GM23338 (cell line): ENCODE measurements at regions not wholly inside any gene's neighbourhood (a gene's known extent, or its start where the extent isn't known, plus 50 kb on each side); places are given as distances from the start of the nearest gene placed in this dataset.

ENCODE experiments used
- ATAC-seq: fragments of 200-7000 bp; cut with Tn5 transposase; 3 replicates; pipeline ENCODE4 v1.9.1; 2020
- DNase-seq: peaks from one replicate; pipeline ENCODE4 v3.0.0-alpha.2; 2015; ENCODE audit warnings: low spot score
- H2AFZ ChIP-seq: fragments of 200-600 bp; sonication (generic); 2 replicates; pipeline ENCODE4 v1.8.0; 2016; ENCODE audit warnings: antibody characterized with exemption, mild to moderate bottlenecking, moderate library complexity
- H3F3A ChIP-seq: fragments of 200-600 bp; sonication (generic); replicated peaks from 2 replicates; pipeline ENCODE4 v1.8.0; 2017; ENCODE audit warnings: antibody characterized with exemption, mixed run types, low read depth
- H3K27ac ChIP-seq: fragments of 200-600 bp; sonication (generic); 2 replicates; pipeline ENCODE4 v1.6.1; 2016; ENCODE audit warnings: low read depth
- H3K27me3 ChIP-seq: fragments of 200-600 bp; sonication (generic); 2 replicates; pipeline ENCODE4 v1.8.0; 2016; ENCODE audit warnings: mild to moderate bottlenecking, mixed run types, moderate library complexity; ENCODE audit not compliant: insufficient read depth
- H3K36me3 ChIP-seq: fragments of 200-600 bp; sonication (generic); 2 replicates; pipeline ENCODE4 v1.8.0; 2016; ENCODE audit warnings: mild to moderate bottlenecking; ENCODE audit not compliant: insufficient read depth
- H3K4me1 ChIP-seq: fragments of 200-600 bp; sonication (generic); 2 replicates; pipeline ENCODE4 v1.8.0; 2016; ENCODE audit warnings: mild to moderate bottlenecking, moderate library complexity; ENCODE audit not compliant: insufficient read depth
- H3K4me2 ChIP-seq: fragments of 200-600 bp; sonication (generic); 2 replicates; pipeline ENCODE4 v1.7.1; 2017; ENCODE audit warnings: mixed run types
- H3K4me3 ChIP-seq: fragments of 200-600 bp; sonication (generic); 2 replicates; pipeline ENCODE4 v1.6.1; 2016; ENCODE audit warnings: mixed run types
- H3K79me2 ChIP-seq: fragments of 200-600 bp; sonication (generic); replicated peaks from 2 replicates; pipeline ENCODE4 v1.8.0; 2017; ENCODE audit warnings: mild to moderate bottlenecking; ENCODE audit not compliant: insufficient read depth
- H3K9me2 ChIP-seq: fragments of 200-600 bp; sonication (generic); 2 replicates; pipeline ENCODE4 v1.8.0; 2017; ENCODE audit not compliant: insufficient read depth
- H4K20me1 ChIP-seq: fragments of 200-600 bp; sonication (generic); replicated peaks from 2 replicates; pipeline ENCODE4 v1.8.0; 2017; ENCODE audit warnings: mild to moderate bottlenecking; ENCODE audit not compliant: insufficient read depth
- H3K27ac Mint-ChIP-seq: 2 replicates; pipeline ENCODE4 v1.8.0; 2020; ENCODE audit warnings: inconsistent platforms, mild to moderate bottlenecking, moderate library complexity, mixed read lengths
- H3K27me3 Mint-ChIP-seq: 3 replicates; pipeline ENCODE4 v1.8.0; 2022; ENCODE audit warnings: low read depth, mild to moderate bottlenecking, moderate library complexity, mixed read lengths, inconsistent platforms; ENCODE audit not compliant: insufficient read depth, poor library complexity
- H3K36me3 Mint-ChIP-seq: 3 replicates; pipeline ENCODE4 v1.8.0; 2021; ENCODE audit warnings: low read depth, mild to moderate bottlenecking, inconsistent platforms, moderate library complexity, mixed read lengths
- H3K4me1 Mint-ChIP-seq: 3 replicates; pipeline ENCODE4 v1.8.0; 2020; ENCODE audit warnings: mild to moderate bottlenecking, inconsistent platforms, mixed read lengths
- H3K4me3 Mint-ChIP-seq: 3 replicates; pipeline ENCODE4 v1.8.0; 2021; ENCODE audit warnings: moderate library complexity, mild to moderate bottlenecking, inconsistent platforms, mixed read lengths
- H3K9me3 Mint-ChIP-seq: 3 replicates; pipeline ENCODE4 v1.8.0; 2020; ENCODE audit warnings: moderate library complexity, mild to moderate bottlenecking, inconsistent platforms, mixed read lengths
- CREB1 ChIP-seq: fragments of 250-450 bp; sonication (Bioruptor Pico); IDR thresholded peaks from 2 replicates; pipeline ENCODE4 v1.5.0; 2020; ENCODE audit warnings: low read depth, mild to moderate bottlenecking, moderate library complexity
- EZH2 ChIP-seq: fragments of 200-600 bp; sonication (generic); IDR thresholded peaks from one replicate; pipeline ENCODE4 v1.8.0; 2017; ENCODE audit warnings: antibody characterized with exemption, mild to moderate bottlenecking, low read depth; ENCODE audit not compliant: unreplicated experiment
- EZH2phosphoT487 ChIP-seq: fragments of 200-600 bp; sonication (generic); IDR thresholded peaks from one replicate; pipeline ENCODE4 v1.8.1; 2018; ENCODE audit warnings: antibody characterized with exemption; ENCODE audit not compliant: unreplicated experiment
- JUNB ChIP-seq: IDR thresholded peaks from one replicate; pipeline ENCODE4 v1.6.1; 2016; ENCODE audit warnings: antibody characterized with exemption; ENCODE audit not compliant: unreplicated experiment
- NANOG ChIP-seq: IDR thresholded peaks from 2 replicates; pipeline ENCODE4 v1.6.1; 2016; ENCODE audit warnings: antibody characterized with exemption, borderline replicate concordance
- POLR2AphosphoS5 ChIP-seq: IDR thresholded peaks from 2 replicates; pipeline ENCODE4 v1.6.1; 2016; ENCODE audit warnings: antibody characterized with exemption, low read depth
- STAT1 ChIP-seq: IDR thresholded peaks from one replicate; pipeline ENCODE4 v1.6.1; 2016; ENCODE audit warnings: antibody characterized with exemption; ENCODE audit not compliant: unreplicated experiment
- ZNF114 ChIP-seq: fragments of 250-450 bp; sonication (Bioruptor Pico); IDR thresholded peaks from 2 replicates; pipeline ENCODE4 v1.5.0; 2020; ENCODE audit warnings: mild to moderate bottlenecking, moderate library complexity
- ZNF331 ChIP-seq: fragments of 250-450 bp; sonication (Bioruptor Pico); IDR thresholded peaks from 2 replicates; pipeline ENCODE4 v1.5.0; 2020; ENCODE audit warnings: low read depth, mild to moderate bottlenecking, moderate library complexity
- TF ChIP-seq, protein P1 (sequence below): IDR thresholded peaks from 2 replicates; pipeline ENCODE4 v1.6.1; 2016; ENCODE audit warnings: antibody characterized with exemption
- TF ChIP-seq, protein P2 (sequence below): IDR thresholded peaks from one replicate; pipeline ENCODE4 v1.6.1; 2018; ENCODE audit warnings: antibody characterized with exemption; ENCODE audit not compliant: unreplicated experiment
- TF ChIP-seq, protein P3 (sequence below): fragments of 250-450 bp; sonication (Bioruptor Pico); IDR thresholded peaks from 2 replicates; pipeline ENCODE4 v1.5.0; 2020; ENCODE audit warnings: mild to moderate bottlenecking, moderate library complexity
- TF ChIP-seq, protein P4 (sequence below), 2 experiments: fragments of 200-600 bp in 1 of 2; sonication (generic) in 1 of 2; conservative IDR thresholded peaks; 2 replicates each; pipeline versions ENCODE4 v1.5.1 to v1.6.1; 2016 to 2017; ENCODE audit warnings: antibody characterized with exemption in 2 of 2, low read depth in 2 of 2, mild to moderate bottlenecking in 2 of 2, moderate library complexity in 1 of 2

DNA sequence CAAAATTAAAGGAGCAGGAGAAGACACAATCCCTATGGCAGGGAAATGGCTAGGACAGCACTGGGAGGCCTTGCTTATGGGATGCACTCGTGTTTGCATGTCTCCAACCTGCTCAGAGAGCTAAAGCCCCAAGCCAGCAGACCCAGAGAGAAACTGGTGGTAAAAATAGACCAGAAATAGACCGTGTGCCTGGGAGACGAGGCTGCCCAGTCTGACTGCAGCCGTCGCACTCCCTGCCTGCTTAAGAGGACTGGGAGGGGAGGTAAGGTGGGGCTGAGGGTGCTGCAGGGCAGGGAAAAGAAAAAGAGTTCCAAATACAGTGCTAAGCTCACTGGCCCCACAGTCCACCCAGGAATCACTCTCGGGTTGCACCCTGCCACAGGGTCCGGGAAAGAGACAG lies 633.5 kb downstream of the BCOR start:
- Histone ChIP-seq H3K27me3 (no peaks in the 10 kb centered on the region), H4K20me1 (no peaks in the 10 kb centered on the region), H3K4me3 (no peak overlapping the region), H3K9me2 (no peaks in the 10 kb centered on the region), H3F3A (no peaks in the 10 kb centered on the region), H3K79me2 (no peaks in the 10 kb centered on the region), H3K4me2 (no peak overlapping the region), H3K27ac (no peak overlapping the region), H2AFZ (no peak overlapping the region), H3K36me3 (no peaks in the 10 kb centered on the region), H3K4me1 (no peaks in the 10 kb centered on the region)
- Mint-ChIP-seq H3K36me3 (no peaks in the 10 kb centered on the region), H3K9me3 (no peaks in the 10 kb centered on the region), H3K27me3 (peaks cover 6% of the 10 kb centered on the region), H3K27ac (no peak overlapping the region), H3K4me3 (no peak overlapping the region), H3K4me1 (no peaks in the 10 kb centered on the region; the same call in 2 of the 3 replicates)
- DNase-seq, result no peak
- TF ChIP-seq, protein P1, sequence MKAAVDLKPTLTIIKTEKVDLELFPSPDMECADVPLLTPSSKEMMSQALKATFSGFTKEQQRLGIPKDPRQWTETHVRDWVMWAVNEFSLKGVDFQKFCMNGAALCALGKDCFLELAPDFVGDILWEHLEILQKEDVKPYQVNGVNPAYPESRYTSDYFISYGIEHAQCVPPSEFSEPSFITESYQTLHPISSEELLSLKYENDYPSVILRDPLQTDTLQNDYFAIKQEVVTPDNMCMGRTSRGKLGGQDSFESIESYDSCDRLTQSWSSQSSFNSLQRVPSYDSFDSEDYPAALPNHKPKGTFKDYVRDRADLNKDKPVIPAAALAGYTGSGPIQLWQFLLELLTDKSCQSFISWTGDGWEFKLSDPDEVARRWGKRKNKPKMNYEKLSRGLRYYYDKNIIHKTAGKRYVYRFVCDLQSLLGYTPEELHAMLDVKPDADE, result no peak
- TF ChIP-seq EZH2phosphoT487 (no peak), NANOG (no peak), ZNF114 (CRISPR knock-in tag) (no peak), STAT1 (no peak), JUNB (no peak), ZNF331 (no peak), CREB1 (CRISPR knock-in tag) (no peak), EZH2 (no peak), POLR2AphosphoS5 (no peak)
- TF ChIP-seq, protein P2, sequence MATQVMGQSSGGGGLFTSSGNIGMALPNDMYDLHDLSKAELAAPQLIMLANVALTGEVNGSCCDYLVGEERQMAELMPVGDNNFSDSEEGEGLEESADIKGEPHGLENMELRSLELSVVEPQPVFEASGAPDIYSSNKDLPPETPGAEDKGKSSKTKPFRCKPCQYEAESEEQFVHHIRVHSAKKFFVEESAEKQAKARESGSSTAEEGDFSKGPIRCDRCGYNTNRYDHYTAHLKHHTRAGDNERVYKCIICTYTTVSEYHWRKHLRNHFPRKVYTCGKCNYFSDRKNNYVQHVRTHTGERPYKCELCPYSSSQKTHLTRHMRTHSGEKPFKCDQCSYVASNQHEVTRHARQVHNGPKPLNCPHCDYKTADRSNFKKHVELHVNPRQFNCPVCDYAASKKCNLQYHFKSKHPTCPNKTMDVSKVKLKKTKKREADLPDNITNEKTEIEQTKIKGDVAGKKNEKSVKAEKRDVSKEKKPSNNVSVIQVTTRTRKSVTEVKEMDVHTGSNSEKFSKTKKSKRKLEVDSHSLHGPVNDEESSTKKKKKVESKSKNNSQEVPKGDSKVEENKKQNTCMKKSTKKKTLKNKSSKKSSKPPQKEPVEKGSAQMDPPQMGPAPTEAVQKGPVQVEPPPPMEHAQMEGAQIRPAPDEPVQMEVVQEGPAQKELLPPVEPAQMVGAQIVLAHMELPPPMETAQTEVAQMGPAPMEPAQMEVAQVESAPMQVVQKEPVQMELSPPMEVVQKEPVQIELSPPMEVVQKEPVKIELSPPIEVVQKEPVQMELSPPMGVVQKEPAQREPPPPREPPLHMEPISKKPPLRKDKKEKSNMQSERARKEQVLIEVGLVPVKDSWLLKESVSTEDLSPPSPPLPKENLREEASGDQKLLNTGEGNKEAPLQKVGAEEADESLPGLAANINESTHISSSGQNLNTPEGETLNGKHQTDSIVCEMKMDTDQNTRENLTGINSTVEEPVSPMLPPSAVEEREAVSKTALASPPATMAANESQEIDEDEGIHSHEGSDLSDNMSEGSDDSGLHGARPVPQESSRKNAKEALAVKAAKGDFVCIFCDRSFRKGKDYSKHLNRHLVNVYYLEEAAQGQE, result no peak
- TF ChIP-seq, protein P3, sequence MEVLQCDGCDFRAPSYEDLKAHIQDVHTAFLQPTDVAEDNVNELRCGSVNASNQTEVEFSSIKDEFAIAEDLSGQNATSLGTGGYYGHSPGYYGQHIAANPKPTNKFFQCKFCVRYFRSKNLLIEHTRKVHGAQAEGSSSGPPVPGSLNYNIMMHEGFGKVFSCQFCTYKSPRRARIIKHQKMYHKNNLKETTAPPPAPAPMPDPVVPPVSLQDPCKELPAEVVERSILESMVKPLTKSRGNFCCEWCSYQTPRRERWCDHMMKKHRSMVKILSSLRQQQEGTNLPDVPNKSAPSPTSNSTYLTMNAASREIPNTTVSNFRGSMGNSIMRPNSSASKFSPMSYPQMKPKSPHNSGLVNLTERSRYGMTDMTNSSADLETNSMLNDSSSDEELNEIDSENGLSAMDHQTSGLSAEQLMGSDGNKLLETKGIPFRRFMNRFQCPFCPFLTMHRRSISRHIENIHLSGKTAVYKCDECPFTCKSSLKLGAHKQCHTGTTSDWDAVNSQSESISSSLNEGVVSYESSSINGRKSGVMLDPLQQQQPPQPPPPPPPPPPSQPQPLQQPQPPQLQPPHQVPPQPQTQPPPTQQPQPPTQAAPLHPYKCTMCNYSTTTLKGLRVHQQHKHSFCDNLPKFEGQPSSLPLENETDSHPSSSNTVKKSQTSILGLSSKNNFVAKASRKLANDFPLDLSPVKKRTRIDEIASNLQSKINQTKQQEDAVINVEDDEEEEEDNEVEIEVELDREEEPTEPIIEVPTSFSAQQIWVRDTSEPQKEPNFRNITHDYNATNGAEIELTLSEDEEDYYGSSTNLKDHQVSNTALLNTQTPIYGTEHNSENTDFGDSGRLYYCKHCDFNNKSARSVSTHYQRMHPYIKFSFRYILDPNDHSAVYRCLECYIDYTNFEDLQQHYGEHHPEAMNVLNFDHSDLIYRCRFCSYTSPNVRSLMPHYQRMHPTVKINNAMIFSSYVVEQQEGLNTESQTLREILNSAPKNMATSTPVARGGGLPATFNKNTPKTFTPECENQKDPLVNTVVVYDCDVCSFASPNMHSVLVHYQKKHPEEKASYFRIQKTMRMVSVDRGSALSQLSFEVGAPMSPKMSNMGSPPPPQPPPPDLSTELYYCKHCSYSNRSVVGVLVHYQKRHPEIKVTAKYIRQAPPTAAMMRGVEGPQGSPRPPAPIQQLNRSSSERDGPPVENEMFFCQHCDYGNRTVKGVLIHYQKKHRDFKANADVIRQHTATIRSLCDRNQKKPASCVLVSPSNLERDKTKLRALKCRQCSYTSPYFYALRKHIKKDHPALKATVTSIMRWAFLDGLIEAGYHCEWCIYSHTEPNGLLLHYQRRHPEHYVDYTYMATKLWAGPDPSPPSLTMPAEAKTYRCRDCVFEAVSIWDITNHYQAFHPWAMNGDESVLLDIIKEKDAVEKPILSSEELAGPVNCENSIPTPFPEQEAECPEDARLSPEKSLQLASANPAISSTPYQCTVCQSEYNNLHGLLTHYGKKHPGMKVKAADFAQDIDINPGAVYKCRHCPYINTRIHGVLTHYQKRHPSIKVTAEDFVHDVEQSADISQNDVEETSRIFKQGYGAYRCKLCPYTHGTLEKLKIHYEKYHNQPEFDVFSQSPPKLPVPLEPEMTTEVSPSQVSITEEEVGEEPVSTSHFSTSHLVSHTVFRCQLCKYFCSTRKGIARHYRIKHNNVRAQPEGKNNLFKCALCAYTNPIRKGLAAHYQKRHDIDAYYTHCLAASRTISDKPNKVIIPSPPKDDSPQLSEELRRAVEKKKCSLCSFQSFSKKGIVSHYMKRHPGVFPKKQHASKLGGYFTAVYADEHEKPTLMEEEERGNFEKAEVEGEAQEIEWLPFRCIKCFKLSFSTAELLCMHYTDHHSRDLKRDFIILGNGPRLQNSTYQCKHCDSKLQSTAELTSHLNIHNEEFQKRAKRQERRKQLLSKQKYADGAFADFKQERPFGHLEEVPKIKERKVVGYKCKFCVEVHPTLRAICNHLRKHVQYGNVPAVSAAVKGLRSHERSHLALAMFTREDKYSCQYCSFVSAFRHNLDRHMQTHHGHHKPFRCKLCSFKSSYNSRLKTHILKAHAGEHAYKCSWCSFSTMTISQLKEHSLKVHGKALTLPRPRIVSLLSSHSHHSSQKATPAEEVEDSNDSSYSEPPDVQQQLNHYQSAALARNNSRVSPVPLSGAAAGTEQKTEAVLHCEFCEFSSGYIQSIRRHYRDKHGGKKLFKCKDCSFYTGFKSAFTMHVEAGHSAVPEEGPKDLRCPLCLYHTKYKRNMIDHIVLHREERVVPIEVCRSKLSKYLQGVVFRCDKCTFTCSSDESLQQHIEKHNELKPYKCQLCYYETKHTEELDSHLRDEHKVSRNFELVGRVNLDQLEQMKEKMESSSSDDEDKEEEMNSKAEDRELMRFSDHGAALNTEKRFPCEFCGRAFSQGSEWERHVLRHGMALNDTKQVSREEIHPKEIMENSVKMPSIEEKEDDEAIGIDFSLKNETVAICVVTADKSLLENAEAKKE (CRISPR knock-in tag), result no peak
- TF ChIP-seq, protein P4, sequence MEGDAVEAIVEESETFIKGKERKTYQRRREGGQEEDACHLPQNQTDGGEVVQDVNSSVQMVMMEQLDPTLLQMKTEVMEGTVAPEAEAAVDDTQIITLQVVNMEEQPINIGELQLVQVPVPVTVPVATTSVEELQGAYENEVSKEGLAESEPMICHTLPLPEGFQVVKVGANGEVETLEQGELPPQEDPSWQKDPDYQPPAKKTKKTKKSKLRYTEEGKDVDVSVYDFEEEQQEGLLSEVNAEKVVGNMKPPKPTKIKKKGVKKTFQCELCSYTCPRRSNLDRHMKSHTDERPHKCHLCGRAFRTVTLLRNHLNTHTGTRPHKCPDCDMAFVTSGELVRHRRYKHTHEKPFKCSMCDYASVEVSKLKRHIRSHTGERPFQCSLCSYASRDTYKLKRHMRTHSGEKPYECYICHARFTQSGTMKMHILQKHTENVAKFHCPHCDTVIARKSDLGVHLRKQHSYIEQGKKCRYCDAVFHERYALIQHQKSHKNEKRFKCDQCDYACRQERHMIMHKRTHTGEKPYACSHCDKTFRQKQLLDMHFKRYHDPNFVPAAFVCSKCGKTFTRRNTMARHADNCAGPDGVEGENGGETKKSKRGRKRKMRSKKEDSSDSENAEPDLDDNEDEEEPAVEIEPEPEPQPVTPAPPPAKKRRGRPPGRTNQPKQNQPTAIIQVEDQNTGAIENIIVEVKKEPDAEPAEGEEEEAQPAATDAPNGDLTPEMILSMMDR (conservative IDR thresholded peaks at IDR 0.05; ENCODE audit: low read depth in 2 of 2), result no peak
- no peak for ATAC-seq
